D721Med (cell line): ENCODE measurements at regions not wholly inside any gene's neighbourhood (a gene's known extent, or its start where the extent isn't known, plus 50 kb on each side); places are given as distances from the start of the nearest gene placed in this dataset.
"Not testable (repeated sequence)": the region's sequence is repeated elsewhere in the genome, so short reads cannot be mapped to it uniquely, and the experiment has no call there.

Experiments used
- DNase-seq: peaks from one replicate; pipeline ENCODE4 v3.0.0; 2011; ENCODE audit warnings: low spot score; ENCODE audit not compliant: insufficient read length
- FAIRE-seq: peaks from 2 replicates; lab custom pipeline; 2011; peaks lifted over from hg19 to GRCh38; lab: Jason Lieb, UNC
- TF ChIP-seq, protein P1 (sequence below): IDR thresholded peaks from 2 replicates; pipeline ENCODE4 v1.5.1; 2012; ENCODE audit warnings: mild to moderate bottlenecking, control low read depth; ENCODE audit not compliant: insufficient read depth; ENCODE audit errors: missing control alignments

GRCh38 chr6:50390416-50390815 lies 322.9 kb upstream of the TFAP2D start:
- FAIRE-seq, result no peak
- TF ChIP-seq, protein P1, sequence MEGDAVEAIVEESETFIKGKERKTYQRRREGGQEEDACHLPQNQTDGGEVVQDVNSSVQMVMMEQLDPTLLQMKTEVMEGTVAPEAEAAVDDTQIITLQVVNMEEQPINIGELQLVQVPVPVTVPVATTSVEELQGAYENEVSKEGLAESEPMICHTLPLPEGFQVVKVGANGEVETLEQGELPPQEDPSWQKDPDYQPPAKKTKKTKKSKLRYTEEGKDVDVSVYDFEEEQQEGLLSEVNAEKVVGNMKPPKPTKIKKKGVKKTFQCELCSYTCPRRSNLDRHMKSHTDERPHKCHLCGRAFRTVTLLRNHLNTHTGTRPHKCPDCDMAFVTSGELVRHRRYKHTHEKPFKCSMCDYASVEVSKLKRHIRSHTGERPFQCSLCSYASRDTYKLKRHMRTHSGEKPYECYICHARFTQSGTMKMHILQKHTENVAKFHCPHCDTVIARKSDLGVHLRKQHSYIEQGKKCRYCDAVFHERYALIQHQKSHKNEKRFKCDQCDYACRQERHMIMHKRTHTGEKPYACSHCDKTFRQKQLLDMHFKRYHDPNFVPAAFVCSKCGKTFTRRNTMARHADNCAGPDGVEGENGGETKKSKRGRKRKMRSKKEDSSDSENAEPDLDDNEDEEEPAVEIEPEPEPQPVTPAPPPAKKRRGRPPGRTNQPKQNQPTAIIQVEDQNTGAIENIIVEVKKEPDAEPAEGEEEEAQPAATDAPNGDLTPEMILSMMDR, result no peak
- no peak for DNase-seq

GRCh38 chr6:50394139-50394538 lies 319.2 kb upstream of the TFAP2D start:
- FAIRE-seq, DNase-seq: not testable (repeated sequence)

DNA sequence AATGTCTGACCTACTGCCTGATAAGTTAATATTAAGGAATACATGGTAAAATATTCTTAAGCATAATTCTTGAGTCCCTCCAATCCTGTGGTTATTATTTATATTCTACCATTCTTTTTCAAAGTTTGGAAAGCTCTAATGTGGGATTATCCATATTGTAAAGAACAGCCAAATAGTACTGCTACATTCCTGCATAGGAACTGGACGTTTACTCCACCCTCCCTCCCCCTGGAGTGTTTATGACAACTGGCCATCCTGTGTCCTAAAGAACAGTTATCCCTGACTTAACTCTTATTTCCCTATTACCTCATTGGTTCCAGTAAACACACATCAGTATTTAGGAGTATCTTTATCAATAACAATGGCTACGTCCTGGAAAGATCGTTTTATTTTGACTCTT lies 308.7 kb upstream of the TFAP2D start:
- DNase-seq, result no peak
- TF ChIP-seq, protein P1, result no peak
- FAIRE-seq, result no peak

DNA sequence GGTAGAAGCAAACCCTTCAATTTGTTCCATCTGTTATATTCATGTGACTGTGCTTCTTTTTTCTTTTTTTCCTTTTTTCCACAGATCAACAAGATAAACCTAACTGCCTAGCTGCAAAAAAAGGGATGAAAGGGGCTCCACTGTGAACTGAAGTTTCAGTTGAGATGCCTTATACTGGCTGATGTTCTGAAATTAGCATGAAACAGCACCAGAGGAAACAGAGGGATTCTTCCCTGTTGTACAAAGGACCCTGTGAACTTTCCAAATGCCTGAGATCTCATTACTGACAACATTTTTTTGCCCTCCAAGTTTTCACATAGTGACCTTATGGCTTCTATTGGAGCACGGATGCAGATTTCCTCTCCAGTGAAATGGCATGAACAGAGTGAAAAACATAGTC lies 302.7 kb upstream of the TFAP2D start:
- TF ChIP-seq, protein P1, result no peak
- no peak for DNase-seq
- no peak for FAIRE-seq

DNA sequence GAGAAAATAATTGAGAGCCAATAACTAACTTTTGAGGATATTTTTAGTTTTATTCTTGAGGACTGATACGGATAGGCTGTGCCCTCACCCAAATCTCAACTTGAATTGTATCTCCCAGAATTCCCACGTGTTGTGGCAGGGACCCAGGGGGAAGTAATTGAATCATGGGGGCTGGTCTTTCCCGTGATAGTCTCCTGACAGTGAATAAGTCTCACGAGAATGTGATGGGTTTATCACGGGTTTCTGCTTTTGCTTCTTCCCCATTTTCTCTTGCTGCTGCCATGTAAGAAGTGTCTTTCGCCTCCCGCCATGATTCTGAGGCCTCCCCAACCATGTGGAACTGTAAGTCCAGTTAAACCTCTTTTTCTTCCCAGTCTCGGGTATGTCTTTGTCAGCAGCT lies 292.3 kb upstream of the TFAP2D start:
- DNase-seq, FAIRE-seq: not testable (repeated sequence)

- TF ChIP-seq, protein P1, result no peak
- FAIRE-seq, result no peak
- no peak for DNase-seq
These were observed 286.1 kb upstream of the TFAP2D start for GRCh38 chr6:50427267-50427666.

DNA sequence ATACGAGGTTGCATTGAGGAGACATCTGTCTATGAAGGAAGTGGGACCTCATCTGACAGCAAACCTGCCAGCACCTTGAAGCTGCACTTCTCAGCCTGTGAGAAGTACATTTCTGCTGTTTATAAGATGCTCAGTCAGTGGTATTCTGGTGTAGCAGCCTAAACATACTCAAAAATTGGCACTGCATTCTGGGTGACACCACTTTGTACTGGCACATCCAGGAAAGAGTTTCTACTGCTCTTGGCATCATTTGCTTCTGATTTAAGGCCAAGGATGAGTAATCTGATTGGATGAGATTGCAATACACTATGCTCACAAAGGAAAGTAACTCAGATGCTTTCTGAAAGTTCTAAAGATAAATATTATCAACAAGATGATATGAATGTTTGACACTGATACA lies 275.4 kb upstream of the TFAP2D start:
- TF ChIP-seq, protein P1, result no peak
- DNase-seq, result no peak
- no peak for FAIRE-seq

DNA sequence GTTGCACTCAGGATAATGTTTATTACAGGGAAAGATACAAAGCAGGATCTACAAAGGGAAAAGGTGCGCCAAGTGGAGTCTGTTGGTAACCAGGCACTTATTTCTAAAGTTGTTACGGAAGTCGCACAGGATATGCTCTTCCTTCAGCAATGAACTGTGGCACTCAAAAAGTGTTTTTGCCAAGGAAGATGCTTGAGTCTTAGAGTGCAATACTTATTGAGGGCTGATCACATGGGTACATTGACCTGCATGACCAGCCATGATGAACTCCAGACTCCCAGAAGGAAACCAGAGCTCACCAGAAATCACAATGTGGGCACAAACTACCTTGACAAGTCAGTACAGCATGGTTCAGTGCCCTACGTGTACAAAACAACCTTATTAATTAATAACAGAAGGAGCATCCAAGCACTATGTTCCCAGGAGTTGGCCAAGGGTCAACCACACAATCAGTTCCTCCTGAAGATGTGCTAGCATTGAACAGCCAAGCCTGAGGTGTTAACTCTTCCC lies 270.7 kb upstream of the TFAP2D start:
- FAIRE-seq, result no peak

More for the DNA sequence above, 270.7 kb upstream of the TFAP2D start:
- TF ChIP-seq, protein P1, result no peak
- DNase-seq, result no peak
